PC-3 (cell line): ENCODE measurements at regions not wholly inside any gene's neighbourhood (a gene's known extent, or its start where the extent isn't known, plus 50 kb on each side); places are given as distances from the start of the nearest gene placed in this dataset.

ENCODE experiments used
- ATAC-seq: fragments of 200-7000 bp; cut with Tn5 transposase; 2 replicates; pipeline ENCODE4 v1.9.1; 2020; ENCODE audit warnings: mild to moderate bottlenecking, moderate library complexity
- BruUV-seq: library from RNA; stranded (reverse); fragments of 400-500 nt; replicated peaks from 2 replicates; lab custom pipeline; 2021; lab: Mats Ljungman, UMichigan
- CTCF ChIA-PET: fragments of 300-600 bp; sonication (Branson Sonifier 250); formaldehyde crosslinking; loops from one replicate; lab custom pipeline; 2022; ENCODE audit warnings: antibody characterized with exemption; lab: Charles Lee
- POLR2A ChIA-PET: fragments of 300-600 bp; sonication (Branson Sonifier 250); formaldehyde crosslinking; loops from one replicate; lab custom pipeline; 2022; ENCODE audit warnings: antibody characterized with exemption; ENCODE audit not compliant: unreplicated experiment; lab: Charles Lee
- DNase-seq: peaks from one replicate; pipeline ENCODE4 v3.0.0-alpha.2; 2015
- H2AFZ ChIP-seq: fragments of 300-600 bp; sonication (generic); 2 replicates; pipeline ENCODE4 v1.6.0; 2016; ENCODE audit warnings: antibody characterized with exemption, low read length
- H3F3A ChIP-seq: fragments of 300-600 bp; sonication (generic); one replicate; pipeline ENCODE4 v1.6.0; 2017; ENCODE audit warnings: antibody characterized with exemption, low read length, control low read depth, mild to moderate bottlenecking; ENCODE audit not compliant: unreplicated experiment
- H3K27ac ChIP-seq: fragments of 300-600 bp; sonication (generic); 2 replicates; pipeline ENCODE4 v1.5.1; 2016; ENCODE audit warnings: mild to moderate bottlenecking, low read length
- H3K27me3 ChIP-seq: fragments of 300-600 bp; sonication (generic); 2 replicates; pipeline ENCODE4 v1.6.1; 2016; ENCODE audit warnings: low read length, mixed read lengths
- H3K36me3 ChIP-seq: fragments of 300-600 bp; sonication (generic); 2 replicates; pipeline ENCODE4 v1.6.1; 2016; ENCODE audit warnings: low read depth, mixed run types, low read length, mixed read lengths
- H3K4me1 ChIP-seq: fragments of 300-600 bp; sonication (generic); 2 replicates; pipeline ENCODE4 v1.5.1; 2016; ENCODE audit warnings: low read length; ENCODE audit not compliant: insufficient read depth
- H3K4me2 ChIP-seq: fragments of 300-600 bp; sonication (generic); 2 replicates; pipeline ENCODE4 v1.6.0; 2016; ENCODE audit warnings: low read length
- H3K4me3 ChIP-seq: fragments of 300-600 bp; sonication (generic); 2 replicates; pipeline ENCODE4 v1.5.1; 2016; ENCODE audit warnings: mild to moderate bottlenecking, low read length, mixed read lengths
- H3K79me2 ChIP-seq: fragments of 300-600 bp; sonication (generic); 2 replicates; pipeline ENCODE4 v1.6.1; 2017; ENCODE audit warnings: low read length, mixed read lengths
- H3K9ac ChIP-seq: fragments of 300-600 bp; sonication (generic); 2 replicates; pipeline ENCODE4 v1.6.0; 2016; ENCODE audit warnings: mild to moderate bottlenecking, low read length
- H3K9me2 ChIP-seq: fragments of 300-600 bp; sonication (generic); replicated peaks from 2 replicates; pipeline ENCODE4 v1.6.1; 2016; ENCODE audit warnings: mixed run types, low read length, mixed read lengths
- H3K9me3 ChIP-seq: fragments of 300-600 bp; sonication (generic); 2 replicates; pipeline ENCODE4 v1.6.1; 2016; ENCODE audit warnings: low read length, mixed read lengths
- H4K20me1 ChIP-seq: fragments of 300-600 bp; sonication (generic); 2 replicates; pipeline ENCODE4 v1.6.1; 2016; ENCODE audit warnings: low read length, mixed read lengths
- EZH2 ChIP-seq: fragments of 300-600 bp; sonication (generic); IDR thresholded peaks from one replicate; pipeline ENCODE4 v1.6.1; 2017; ENCODE audit warnings: antibody characterized with exemption, mild to moderate bottlenecking, low read length; ENCODE audit not compliant: unreplicated experiment
- EZH2phosphoT487 ChIP-seq: fragments of 300-600 bp; sonication (generic); IDR thresholded peaks from 2 replicates; pipeline ENCODE4 v1.6.1; 2018; ENCODE audit warnings: mild to moderate bottlenecking, antibody characterized with exemption, low read length, borderline replicate concordance
- intact Hi-C: fragments of 100-400 bp; cut with micrococcal nuclease; formaldehyde crosslinking; loops from 2 replicates; pipeline ENCODE4 v1.9.0; 2023
- TF ChIP-seq, protein P1 (sequence below): fragments of 300-600 bp; sonication (generic); conservative IDR thresholded peaks from 2 replicates; pipeline ENCODE4 v1.5.1; 2017; ENCODE audit warnings: antibody characterized with exemption, low read depth, mild to moderate bottlenecking, low read length

DNA sequence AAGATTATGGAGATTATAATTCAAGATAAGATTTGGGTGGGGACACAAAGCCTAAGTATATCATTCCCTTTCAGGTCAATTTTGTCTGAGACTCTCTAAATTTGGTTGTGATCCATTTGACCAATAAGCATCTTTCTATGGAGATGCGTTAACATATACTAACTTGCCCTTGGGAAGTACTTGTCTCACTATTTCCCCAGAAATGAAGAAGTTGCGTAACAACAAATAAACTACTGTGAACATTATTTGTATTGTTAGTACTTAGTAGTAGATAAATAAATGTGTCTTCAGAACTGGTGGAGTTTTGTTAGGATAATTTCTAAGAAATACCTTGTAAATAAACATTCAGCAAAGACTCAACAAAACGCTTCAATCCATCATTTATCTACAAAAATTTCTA lies 127.3 kb upstream of the LYZL2 start:
- DNase-seq (no peak), ATAC-seq (no peak)
- no peaks in the 10 kb centered on the region for H3K9me2 ChIP-seq
- H3K27me3 ChIP-seq: no peaks in the 10 kb centered on the region
- no peaks in the 10 kb centered on the region for H3K36me3 ChIP-seq
- BruUV-seq: no TSS peak
- H3K4me1 ChIP-seq: peaks cover 9% of the 10 kb centered on the region
- H3K9ac ChIP-seq: no peak overlapping the region
- CTCF ChIA-PET: no interaction called here
- POLR2A ChIA-PET: no interaction called here
- no peaks in the 10 kb centered on the region for H3K9me3 ChIP-seq
- intact Hi-C loops: loop anchor here (5.0 kb wide), 1 partner anchor 275 kb away; the partner anchor contains the start of gene ZNF438
- H4K20me1 ChIP-seq: no peaks in the 10 kb centered on the region
- no peak overlapping the region for H3K27ac ChIP-seq
- H3K4me2 ChIP-seq: no peak overlapping the region
- H3K4me3 ChIP-seq: no peak overlapping the region
- no peaks in the 10 kb centered on the region for H3F3A ChIP-seq
- no peak for TF ChIP-seq EZH2phosphoT487
- TF ChIP-seq, protein P1, sequence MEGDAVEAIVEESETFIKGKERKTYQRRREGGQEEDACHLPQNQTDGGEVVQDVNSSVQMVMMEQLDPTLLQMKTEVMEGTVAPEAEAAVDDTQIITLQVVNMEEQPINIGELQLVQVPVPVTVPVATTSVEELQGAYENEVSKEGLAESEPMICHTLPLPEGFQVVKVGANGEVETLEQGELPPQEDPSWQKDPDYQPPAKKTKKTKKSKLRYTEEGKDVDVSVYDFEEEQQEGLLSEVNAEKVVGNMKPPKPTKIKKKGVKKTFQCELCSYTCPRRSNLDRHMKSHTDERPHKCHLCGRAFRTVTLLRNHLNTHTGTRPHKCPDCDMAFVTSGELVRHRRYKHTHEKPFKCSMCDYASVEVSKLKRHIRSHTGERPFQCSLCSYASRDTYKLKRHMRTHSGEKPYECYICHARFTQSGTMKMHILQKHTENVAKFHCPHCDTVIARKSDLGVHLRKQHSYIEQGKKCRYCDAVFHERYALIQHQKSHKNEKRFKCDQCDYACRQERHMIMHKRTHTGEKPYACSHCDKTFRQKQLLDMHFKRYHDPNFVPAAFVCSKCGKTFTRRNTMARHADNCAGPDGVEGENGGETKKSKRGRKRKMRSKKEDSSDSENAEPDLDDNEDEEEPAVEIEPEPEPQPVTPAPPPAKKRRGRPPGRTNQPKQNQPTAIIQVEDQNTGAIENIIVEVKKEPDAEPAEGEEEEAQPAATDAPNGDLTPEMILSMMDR: no peak
- TF ChIP-seq EZH2: no peak
- no peaks in the 10 kb centered on the region for H3K79me2 ChIP-seq
- H2AFZ ChIP-seq: no peak overlapping the region

DNA sequence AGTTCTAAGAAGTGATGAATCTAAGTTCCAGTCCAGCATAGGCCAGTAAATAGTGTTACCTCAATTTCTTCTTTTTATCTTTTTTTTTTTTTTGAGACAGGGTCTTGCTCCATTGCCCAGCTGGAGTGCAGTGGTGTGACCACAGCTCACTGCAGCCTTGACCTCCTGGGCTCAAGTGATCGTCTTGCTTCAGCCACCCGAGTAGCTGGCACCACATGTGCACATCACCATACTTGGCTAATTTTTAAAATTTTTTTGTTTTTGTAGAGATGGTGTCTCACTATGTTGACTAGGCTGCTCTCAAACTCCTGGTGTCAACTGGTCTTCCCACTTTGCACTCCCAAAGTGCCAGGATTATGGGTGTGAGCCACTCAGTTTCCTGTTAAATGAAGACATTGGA lies 126.6 kb upstream of the LYZL2 start:
- H3K9me2 ChIP-seq: no peaks in the 10 kb centered on the region
- H3K27me3 ChIP-seq: no peaks in the 10 kb centered on the region
- intact Hi-C loops: loop anchor here (5.0 kb wide), 1 partner anchor 276 kb away; the partner anchor contains the start of gene ZNF438
- no peak overlapping the region for H3K27ac ChIP-seq
- H3K4me2 ChIP-seq: no peak overlapping the region
- H2AFZ ChIP-seq: no peak overlapping the region
- no peak for TF ChIP-seq EZH2
- no peak for TF ChIP-seq EZH2phosphoT487
- TF ChIP-seq, protein P1: no peak
- no peaks in the 10 kb centered on the region for H3K79me2 ChIP-seq
- ChIA-PET CTCF (no interaction called here), POLR2A (no interaction called here)
- no peak overlapping the region for H3K4me3 ChIP-seq
- no TSS peak for BruUV-seq
- no peaks in the 10 kb centered on the region for H3K36me3 ChIP-seq
- H3K9ac ChIP-seq: no peak overlapping the region
- DNase-seq: no peak
- H3K9me3 ChIP-seq: no peaks in the 10 kb centered on the region
- H3F3A ChIP-seq: no peaks in the 10 kb centered on the region
- ATAC-seq: no peak
- no peaks in the 10 kb centered on the region for H4K20me1 ChIP-seq
- peaks cover 9% of the 10 kb centered on the region for H3K4me1 ChIP-seq

DNA sequence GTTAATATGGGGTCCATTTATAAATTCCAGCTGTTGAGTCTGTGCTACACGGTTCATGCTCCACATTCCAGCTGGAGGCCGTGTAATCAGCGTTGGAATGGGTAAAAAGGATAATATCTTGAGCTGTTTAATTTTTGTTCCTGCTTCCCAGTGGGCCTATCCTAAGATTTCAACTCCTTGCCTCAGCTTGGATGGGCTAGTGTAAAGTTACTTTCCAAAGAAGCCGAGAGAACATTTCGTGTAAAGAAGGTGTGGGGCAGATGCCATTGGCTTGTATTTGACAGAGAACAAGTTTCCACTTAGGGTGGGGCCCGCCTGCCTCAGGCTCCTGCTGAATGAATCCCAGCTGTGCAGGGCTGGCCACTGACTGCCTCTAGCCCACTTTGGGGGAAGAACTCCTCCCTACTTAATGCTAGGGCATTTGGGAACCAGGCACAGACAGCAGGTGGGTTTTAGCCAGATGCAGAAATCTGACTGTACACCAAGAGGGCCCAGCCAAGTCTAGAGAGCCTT lies 125.9 kb upstream of the LYZL2 start:
- Histone ChIP-seq H3K79me2 (no peaks in the 10 kb centered on the region), H2AFZ (no peak overlapping the region), H3K9me3 (no peaks in the 10 kb centered on the region), H3F3A (no peaks in the 10 kb centered on the region), H4K20me1 (no peaks in the 10 kb centered on the region), H3K4me1 (peaks cover 9% of the 10 kb centered on the region), H3K9me2 (no peaks in the 10 kb centered on the region), H3K4me2 (no peak overlapping the region), H3K27me3 (no peaks in the 10 kb centered on the region), H3K4me3 (no peak overlapping the region), H3K27ac (no peak overlapping the region), H3K9ac (no peak overlapping the region), H3K36me3 (no peaks in the 10 kb centered on the region)
- DNase-seq: no peak
- ChIA-PET POLR2A (no interaction called here), CTCF (no interaction called here)
- TF ChIP-seq, protein P1: no peak
- TF ChIP-seq EZH2 (no peak), EZH2phosphoT487 (no peak)
- ATAC-seq: no peak
- intact Hi-C loops: loop anchor here (5.0 kb wide), 1 partner anchor 277 kb away; the partner anchor contains the start of gene ZNF438
- no TSS peak for BruUV-seq
